ENCODE measurements at regions not wholly inside any gene's neighbourhood (a gene's known extent, or its start where the extent isn't known, plus 50 kb on each side); places are given as distances from the start of the nearest gene placed in this dataset.

DNA sequence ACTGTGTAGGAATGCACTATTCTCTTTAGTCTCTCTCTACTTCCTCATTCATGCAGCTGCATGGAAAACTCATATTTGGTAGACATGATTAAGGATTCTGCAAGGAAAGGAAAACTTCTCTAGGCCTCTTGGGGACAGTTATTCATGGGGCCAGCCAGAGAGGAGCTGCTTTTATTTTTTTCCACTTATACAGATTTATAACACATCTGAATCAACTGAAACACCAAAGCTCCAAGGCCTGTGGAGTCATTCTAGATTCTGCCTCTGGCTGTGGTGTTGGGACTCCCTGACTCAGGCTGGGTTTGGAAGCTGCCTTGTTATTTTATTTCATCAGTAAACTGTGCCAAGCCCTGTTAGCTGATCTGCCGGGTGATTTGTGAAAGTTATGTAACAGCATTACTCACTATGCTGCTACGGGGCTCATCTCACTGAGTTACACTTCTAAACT is 83.9 kb upstream of the EDEM3 start:
- TF ChIP-seq EP300 (IDR thresholded peaks at IDR 0.05), result no peak
- no peak for TF ChIP-seq POLR2A (IDR thresholded peaks at IDR 0.05)
- TF ChIP-seq, protein P1, sequence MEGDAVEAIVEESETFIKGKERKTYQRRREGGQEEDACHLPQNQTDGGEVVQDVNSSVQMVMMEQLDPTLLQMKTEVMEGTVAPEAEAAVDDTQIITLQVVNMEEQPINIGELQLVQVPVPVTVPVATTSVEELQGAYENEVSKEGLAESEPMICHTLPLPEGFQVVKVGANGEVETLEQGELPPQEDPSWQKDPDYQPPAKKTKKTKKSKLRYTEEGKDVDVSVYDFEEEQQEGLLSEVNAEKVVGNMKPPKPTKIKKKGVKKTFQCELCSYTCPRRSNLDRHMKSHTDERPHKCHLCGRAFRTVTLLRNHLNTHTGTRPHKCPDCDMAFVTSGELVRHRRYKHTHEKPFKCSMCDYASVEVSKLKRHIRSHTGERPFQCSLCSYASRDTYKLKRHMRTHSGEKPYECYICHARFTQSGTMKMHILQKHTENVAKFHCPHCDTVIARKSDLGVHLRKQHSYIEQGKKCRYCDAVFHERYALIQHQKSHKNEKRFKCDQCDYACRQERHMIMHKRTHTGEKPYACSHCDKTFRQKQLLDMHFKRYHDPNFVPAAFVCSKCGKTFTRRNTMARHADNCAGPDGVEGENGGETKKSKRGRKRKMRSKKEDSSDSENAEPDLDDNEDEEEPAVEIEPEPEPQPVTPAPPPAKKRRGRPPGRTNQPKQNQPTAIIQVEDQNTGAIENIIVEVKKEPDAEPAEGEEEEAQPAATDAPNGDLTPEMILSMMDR (IDR thresholded peaks at IDR 0.05), result no peak
- peak; percentile 13 to 76 (median 46) for TF ChIP-seq POLR2AphosphoS5 (IDR thresholded peaks at IDR 0.05)

Measured in stomach (tissue), 4 donors.